Left cardiac atrium (tissue), 4 donors: ENCODE measurements at regions not wholly inside any gene's neighbourhood (a gene's known extent, or its start where the extent isn't known, plus 50 kb on each side); places are given as distances from the start of the nearest gene placed in this dataset.
"Not testable (repeated sequence)": the region's sequence is repeated elsewhere in the genome, so short reads cannot be mapped to it uniquely, and the experiment has no call there.

ENCODE experiments used
- ATAC-seq, 2 donors: fragments of 200-7000 bp; cut with Tn5 transposase; one replicate each; pipeline ENCODE4 v1.9.1; 2020; ENCODE audit warnings: mild to moderate bottlenecking in 2 of 2, moderate library complexity in 2 of 2
- DNase-seq: peaks from one replicate; pipeline ENCODE4 v3.0.0-alpha.2; 2020
- intact Hi-C, 2 donors: fragments of 100-400 bp; cut with DNase I; formaldehyde crosslinking; loops; one replicate each; pipeline versions ENCODE4 v1.14.1 to v1.15.1; 2022 to 2023
- donor health status: DM: no; HTN: yes; CAD: no.
- donor health status: DM: no; HTN: yes; CAD: no; lungs with severe emphysema.
- donor health status: DM: yes; HTN: yes; CAD: no.
- donor health status: Dilated cardiomyopathy.

DNA sequence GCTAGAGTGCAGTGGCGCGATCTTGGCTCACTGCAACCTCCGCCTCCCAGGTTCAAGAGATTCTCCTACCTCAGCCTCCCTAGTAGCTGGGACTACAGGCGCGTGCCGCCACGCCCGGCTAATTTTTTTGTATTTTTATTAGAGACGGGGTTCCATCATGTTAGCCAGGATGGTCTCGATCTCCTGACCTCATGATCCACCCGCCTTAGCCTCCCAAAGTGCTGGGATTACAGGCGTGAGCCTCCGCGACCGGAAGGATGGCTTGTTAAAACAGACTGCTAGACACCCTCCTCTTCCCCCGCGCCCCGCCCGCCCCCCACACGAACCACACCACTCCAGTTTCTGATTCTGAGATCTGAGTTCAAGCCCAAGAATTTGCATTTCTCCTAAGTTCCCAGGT, 71.2 kb upstream of the ZNF184 start:
- DNase-seq, intact Hi-C loops, ATAC-seq: not testable (repeated sequence)

DNA sequence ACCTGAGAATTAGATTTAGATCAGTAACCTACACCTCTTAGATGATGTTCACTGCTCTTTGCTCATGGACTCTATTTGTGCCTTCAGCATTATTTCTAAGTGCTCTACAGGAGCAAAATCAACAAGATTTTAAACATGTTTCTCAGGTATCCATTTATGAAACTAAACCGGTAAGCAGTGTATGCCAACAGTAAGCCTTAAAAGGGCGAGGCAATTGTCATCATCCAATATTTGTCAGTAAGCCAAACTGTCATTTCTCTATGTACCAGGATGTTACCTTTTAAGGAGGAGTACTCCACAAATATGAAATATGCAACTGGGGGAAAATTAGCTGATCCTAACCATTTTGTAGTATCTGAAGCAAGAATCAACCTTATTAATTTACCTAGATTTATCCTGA, 69.6 kb upstream of the ZNF184 start:
- ATAC-seq (no peak), DNase-seq (no peak)
- intact Hi-C loops: no loop called here

DNA sequence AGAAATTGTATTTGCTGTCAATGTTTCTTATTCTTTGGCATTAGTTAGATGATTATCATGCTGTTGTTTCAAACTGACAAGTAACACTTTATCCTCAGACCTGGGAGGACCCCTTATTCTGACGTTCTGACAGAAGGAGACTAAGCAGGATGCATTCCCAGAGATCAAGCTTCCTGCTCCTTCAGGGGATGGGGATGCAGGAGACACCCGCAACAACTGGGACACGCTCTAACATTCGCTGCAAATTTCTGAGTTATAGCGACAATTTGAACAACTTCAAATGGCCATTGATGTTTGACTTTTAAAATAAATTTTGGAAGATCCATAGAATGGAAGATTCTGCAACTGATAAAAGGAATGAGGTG, 69.0 kb upstream of the ZNF184 start:
- ATAC-seq (no peak), DNase-seq (no peak)
- intact Hi-C loops: no loop called here

DNA sequence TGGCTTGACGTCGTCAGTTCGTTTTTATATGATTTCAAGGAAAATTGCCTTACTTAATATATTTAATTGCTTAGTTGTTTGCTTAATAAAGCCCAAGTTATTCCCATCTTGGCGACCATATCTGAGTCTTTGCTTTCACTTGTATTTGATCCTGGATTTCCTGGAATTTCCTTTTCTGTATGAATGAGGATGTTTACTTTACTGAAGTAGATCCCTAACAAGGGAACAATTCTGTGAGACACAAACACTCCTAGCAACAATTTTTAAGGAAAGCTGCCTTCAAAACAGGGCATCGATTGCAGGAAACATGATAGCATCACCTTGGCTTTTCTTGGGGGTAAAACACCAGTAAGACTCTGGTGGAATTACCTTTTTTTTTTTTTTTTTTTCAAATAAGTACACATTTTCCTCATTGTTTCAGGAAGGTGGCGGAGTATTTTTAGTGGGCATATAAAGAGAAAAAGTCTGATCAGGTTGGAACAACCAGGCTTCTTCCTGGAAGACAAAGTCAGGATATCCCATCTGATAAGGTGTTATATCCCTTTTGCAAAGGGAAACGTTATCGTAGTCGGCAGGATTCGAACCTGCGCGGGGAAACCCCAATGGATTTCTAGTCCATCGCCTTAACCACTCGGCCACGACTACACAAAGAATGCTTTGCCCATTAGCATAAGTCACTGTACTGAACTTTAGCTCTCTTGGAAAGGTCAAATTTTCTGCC, 68.5 kb upstream of the ZNF184 start:
- intact Hi-C loops: no loop called here
- no peak for ATAC-seq
- no peak for DNase-seq

DNA sequence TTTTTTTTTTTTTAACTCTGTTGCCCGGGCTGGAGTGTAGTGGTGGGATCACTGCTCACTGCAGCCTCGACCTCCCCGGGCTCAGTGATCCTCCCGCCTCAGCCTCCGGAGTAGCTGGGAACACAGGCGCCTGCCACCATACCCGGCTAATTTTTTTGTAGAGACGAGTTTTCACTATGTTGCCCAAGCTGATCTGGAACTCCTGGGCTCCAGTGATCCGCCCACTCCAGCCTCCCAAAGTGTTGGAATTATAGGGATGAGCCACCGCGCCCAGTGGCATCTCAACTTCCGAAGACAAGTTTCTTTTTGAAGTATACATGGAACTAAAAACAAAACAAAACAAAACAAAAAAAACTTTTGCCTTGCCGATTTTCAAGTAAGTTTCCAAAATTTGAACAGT, 66.6 kb upstream of the ZNF184 start:
- intact Hi-C loops: no loop called here
- ATAC-seq (no peak), DNase-seq (no peak)

DNA sequence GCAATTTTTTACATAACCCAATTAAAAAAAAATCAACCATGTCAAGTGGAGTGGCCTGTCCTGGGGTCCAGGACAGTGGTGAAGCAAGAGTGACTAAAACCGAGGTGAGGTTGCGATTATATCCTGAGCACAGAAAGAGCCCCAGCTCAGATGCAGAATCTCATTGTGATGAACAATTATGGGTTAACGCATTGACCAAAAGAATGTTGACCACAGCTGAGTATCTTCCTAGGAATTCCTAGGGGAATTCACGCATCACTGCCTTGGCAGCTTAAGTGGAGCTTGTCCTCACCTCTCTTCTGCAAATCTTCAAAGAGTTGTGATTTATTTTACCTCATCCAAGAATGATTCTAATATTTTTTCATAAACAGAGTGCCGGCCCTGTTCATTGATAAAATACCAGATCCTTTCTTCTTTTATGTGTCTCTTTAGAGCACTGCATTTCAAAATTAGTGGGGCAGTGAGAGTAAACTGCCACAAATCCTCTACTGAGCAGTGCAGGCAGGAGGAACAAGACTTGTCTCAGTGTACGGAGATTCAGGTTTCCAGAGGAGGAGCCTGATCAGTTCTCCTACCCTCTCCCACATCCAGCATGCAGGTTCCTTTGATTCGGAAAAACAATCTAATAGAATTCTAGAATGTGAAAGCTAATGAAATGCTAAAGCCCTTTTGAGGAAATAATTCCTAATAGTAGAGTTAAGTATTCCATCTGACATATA, 60.1 kb upstream of the ZNF184 start:
- DNase-seq (no peak), ATAC-seq (no peak)
- intact Hi-C loops: no loop called here

DNA sequence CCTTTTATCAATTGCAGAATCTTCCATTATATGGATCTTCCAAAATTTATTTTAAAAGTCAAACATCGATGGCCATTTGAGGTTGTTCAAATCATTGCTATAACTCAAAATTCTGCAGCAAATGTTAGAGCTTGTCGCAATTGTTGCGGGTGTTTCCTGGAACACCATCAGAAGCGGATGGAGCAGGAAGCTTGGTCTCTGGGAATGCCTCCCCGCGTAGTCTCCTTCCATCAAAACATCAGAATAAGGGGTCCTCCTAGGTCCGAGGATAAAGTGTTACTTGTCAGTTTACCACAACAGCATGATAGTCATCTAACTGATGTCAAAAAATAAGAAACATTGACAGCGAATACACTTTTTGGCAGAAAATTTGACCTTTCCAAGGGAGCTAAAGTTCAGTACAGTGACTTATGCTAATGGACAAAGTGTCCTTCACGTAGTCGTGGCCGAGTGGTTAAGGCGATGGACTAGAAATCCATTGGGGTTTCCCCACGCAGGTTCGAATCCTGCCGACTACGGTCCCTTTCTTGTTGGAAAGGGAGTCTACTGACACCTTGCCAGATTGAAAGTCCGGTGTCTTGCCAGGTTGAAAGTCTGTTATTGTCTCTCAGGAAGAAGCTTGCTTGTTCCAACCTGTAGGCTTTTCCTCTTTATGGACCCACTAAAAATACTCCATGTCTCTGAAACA, 59.0 kb upstream of the ZNF184 start:
- intact Hi-C loops: no loop called here
- ATAC-seq: no peak

DNA sequence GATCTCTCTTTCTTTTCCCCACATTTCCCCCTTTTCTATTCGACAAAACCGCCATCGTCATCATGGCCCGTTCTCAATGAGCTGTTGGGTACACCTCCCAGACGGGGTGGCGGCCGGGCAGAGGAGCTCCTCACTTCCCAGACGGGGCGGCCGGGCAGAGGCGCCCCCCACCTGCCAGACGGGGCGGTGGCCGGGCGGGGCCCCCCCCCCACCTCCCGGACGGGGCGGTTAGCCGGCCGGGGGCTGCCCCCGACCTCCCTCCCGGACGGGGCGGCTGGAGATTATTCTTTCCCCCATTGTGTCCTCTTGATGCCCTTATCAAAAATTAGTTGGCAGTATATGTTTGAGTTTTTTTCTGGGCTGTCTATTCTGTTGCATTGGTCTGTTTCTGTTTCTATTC, 56.9 kb upstream of the ZNF184 start:
- ATAC-seq, DNase-seq, intact Hi-C loops: not testable (repeated sequence)

More for the DNA sequence above, 59.0 kb upstream of the ZNF184 start:
- no peak for DNase-seq

DNA sequence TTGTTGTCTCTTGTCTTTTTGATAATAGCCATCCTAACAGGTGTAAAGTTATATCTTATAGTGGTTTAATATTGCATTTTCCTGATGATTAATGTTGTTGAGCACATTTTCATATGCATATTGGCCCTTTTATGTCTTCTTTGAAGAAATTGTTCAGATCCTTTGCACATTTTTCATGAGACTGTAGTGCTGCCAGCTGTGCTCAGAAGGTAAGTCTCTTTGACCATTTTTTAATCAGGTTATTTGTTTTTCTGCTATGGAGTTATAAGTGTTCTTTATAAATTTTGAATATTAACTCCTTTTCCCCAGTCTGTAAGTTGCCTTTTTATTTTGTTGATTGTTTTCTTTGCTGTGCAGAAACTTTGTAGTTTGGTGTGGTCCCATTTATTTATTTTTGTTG, 55.8 kb upstream of the ZNF184 start:
- intact Hi-C loops: no loop called here
- no peak for DNase-seq
- ATAC-seq: no peak
